ENCODE measurements at regions not wholly inside any gene's neighbourhood (a gene's known extent, or its start where the extent isn't known, plus 50 kb on each side); places are given as distances from the start of the nearest gene placed in this dataset.

DNA sequence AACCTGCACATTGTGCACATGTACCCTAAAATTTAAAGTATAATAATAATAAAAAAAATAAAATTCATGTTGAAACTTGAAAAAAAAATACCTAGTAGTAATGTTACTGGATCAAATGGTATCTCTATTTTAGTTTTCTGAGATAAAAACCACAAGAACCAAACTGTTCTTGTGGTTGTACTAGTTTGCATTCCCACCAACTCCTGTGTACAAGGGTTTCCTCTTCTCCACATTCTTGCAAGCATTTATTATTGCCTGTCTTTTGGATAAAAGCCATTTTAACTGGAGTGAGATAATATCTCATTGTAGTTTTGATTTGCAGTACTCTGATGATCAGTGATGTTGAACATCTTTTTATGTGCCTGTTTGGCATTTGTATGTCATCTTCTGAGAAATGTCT, 177.7 kb downstream of the KIF20B start:
- H3K4me3 ChIP-seq (ENCODE audit: low read depth, low read length): no peak overlapping the region
- no peaks in the 10 kb centered on the region for H3K27me3 ChIP-seq (ENCODE audit: control insufficient read depth, insufficient read depth, low read length)
- ChIA-PET CTCF (no interaction called here), POLR2A (no interaction called here)
- H3K36me3 ChIP-seq (ENCODE audit: control insufficient read depth, insufficient read depth, low read length): no peaks in the 10 kb centered on the region
- DNase-seq (ENCODE audit: low read depth): no peak
- TF ChIP-seq, protein P1, sequence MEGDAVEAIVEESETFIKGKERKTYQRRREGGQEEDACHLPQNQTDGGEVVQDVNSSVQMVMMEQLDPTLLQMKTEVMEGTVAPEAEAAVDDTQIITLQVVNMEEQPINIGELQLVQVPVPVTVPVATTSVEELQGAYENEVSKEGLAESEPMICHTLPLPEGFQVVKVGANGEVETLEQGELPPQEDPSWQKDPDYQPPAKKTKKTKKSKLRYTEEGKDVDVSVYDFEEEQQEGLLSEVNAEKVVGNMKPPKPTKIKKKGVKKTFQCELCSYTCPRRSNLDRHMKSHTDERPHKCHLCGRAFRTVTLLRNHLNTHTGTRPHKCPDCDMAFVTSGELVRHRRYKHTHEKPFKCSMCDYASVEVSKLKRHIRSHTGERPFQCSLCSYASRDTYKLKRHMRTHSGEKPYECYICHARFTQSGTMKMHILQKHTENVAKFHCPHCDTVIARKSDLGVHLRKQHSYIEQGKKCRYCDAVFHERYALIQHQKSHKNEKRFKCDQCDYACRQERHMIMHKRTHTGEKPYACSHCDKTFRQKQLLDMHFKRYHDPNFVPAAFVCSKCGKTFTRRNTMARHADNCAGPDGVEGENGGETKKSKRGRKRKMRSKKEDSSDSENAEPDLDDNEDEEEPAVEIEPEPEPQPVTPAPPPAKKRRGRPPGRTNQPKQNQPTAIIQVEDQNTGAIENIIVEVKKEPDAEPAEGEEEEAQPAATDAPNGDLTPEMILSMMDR (IDR thresholded peaks at IDR 0.05; ENCODE audit: insufficient read depth, low read depth, low read length): no peak

DNA sequence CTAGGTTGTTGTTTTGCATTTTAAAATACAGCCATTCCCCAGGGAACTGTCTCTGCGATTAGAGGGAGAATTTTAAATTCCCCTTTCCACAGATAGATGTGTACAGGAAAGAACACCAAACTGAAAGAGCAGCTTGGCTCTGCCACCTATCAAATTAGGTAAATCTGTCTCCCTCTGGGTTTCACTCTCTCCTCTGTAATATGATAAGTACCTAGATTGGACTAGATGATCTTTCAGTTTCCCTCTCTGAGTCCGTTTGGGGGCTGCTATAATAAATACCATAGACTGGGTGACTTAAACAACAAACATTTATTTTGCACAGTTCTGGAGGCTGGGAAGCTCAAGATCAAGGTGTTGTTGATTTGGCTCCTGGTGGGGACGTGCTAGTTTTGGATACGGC, 186.0 kb downstream of the KIF20B start:
- CTCF ChIA-PET: no interaction called here

DNA sequence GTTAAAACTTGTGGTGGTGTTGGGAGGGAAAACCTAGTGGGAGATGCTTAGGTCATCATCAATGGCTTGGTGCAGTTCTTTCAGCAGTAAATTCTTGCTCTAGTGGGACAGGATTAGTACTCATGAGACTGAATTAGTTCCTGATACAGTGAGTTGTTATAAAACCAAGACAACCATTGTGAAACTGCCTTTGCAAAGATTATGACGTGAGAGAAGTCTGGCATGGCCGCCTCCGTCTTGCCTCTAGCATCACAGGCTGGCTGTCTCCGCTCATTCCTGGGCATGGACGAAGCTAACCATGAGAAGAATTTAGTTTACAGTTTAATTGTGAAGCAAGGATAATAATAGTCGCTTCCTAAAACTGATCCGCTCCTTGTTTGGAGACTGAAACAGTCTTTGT, 186.4 kb downstream of the KIF20B start:
- TF ChIP-seq, protein P1 (IDR thresholded peaks at IDR 0.05; ENCODE audit: insufficient read depth, low read depth, low read length): no peak
- Histone ChIP-seq H3K4me3 (ENCODE audit: low read depth, low read length) (no peak overlapping the region), H3K27me3 (ENCODE audit: control insufficient read depth, insufficient read depth, low read length) (no peaks in the 10 kb centered on the region), H3K36me3 (ENCODE audit: control insufficient read depth, insufficient read depth, low read length) (no peaks in the 10 kb centered on the region)
- POLR2A ChIA-PET: no interaction called here
- DNase-seq (ENCODE audit: low read depth): peak; percentile 63
- CTCF ChIA-PET: no interaction called here

More for the DNA sequence above, 186.0 kb downstream of the KIF20B start:
- TF ChIP-seq, protein P1 (IDR thresholded peaks at IDR 0.05; ENCODE audit: insufficient read depth, low read depth, low read length): no peak
- no peak overlapping the region for H3K4me3 ChIP-seq (ENCODE audit: low read depth, low read length)
- DNase-seq (ENCODE audit: low read depth): no peak
- no peaks in the 10 kb centered on the region for H3K27me3 ChIP-seq (ENCODE audit: control insufficient read depth, insufficient read depth, low read length)
- POLR2A ChIA-PET: no interaction called here
- H3K36me3 ChIP-seq (ENCODE audit: control insufficient read depth, insufficient read depth, low read length): no peaks in the 10 kb centered on the region

DNA sequence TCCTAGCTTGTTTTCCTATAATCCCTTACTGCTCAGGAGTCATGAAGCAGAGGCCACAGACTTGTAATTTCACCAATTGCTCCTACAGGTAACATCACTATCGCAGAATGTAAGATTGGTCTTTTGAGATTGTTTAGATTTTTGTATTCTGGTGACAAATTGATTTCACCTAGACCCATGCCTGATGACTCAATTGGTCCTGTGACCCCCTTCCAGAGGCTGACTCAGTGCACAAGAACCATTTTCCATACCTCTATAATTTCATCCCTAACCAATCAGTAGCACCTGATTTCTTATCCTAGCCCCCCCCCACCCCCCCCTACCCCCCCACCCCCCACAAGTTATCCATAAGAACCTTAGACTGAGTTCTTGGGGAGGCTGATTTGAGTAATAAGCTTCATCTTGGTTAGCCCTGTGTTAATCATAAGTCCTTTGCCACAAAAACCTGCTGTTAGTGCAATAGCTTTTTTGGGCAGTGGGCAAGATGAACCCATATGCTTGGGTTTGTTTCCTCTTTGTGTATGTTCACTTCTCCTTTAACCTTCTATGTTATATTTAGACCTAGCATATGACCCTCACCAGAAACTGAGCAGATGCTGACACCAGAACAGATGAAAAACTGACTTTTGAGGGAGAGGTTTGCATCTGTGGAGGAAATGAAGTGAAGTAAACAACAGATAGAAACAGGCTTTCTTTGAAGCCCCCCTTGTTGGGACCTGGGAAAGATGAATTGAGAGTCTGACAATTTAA, 187.1 kb downstream of the KIF20B start:
- H3K27me3 ChIP-seq (ENCODE audit: control insufficient read depth, insufficient read depth, low read length): no peaks in the 10 kb centered on the region
- CTCF ChIA-PET: no interaction called here

DNA sequence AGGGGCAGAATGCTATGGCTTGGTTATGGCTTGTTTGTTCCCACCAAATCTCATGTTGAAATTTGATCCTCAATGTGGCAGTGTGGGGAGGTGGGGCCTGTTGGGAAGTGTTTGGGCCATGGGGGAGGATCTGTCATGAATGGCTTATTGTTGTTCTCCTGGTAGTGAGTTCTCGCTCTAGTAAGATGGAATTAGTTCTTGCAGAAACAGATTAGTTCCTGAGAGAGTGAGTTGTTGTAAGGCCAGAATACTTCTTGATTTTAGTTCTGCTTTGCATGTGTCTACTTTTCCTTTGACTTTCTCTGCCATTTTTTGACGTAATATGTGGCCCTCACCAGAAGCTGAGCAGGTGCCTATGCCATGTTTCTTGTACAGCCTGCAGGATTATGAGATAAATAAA, 188.2 kb downstream of the KIF20B start:
- TF ChIP-seq, protein P1 (IDR thresholded peaks at IDR 0.05; ENCODE audit: insufficient read depth, low read depth, low read length): no peak
- H3K27me3 ChIP-seq (ENCODE audit: control insufficient read depth, insufficient read depth, low read length): no peaks in the 10 kb centered on the region
- CTCF ChIA-PET: interaction anchor here (1.7 kb wide), 1 partner anchor 27 kb away, joined by 4 read pairs; no protein-coding TSS in a partner anchor
- H3K36me3 ChIP-seq (ENCODE audit: control insufficient read depth, insufficient read depth, low read length): no peaks in the 10 kb centered on the region
- no peak overlapping the region for H3K4me3 ChIP-seq (ENCODE audit: low read depth, low read length)
- POLR2A ChIA-PET: no interaction called here
- no peak for DNase-seq (ENCODE audit: low read depth)

More for the DNA sequence above, 187.1 kb downstream of the KIF20B start:
- Histone ChIP-seq H3K36me3 (ENCODE audit: control insufficient read depth, insufficient read depth, low read length) (no peaks in the 10 kb centered on the region), H3K4me3 (ENCODE audit: low read depth, low read length) (no peak overlapping the region)
- TF ChIP-seq, protein P1 (IDR thresholded peaks at IDR 0.05; ENCODE audit: insufficient read depth, low read depth, low read length): no peak
- POLR2A ChIA-PET: no interaction called here
- no peak for DNase-seq (ENCODE audit: low read depth)

All from BJ (cell line).